ENCODE measurements at regions not wholly inside any gene's neighbourhood (a gene's known extent, or its start where the extent isn't known, plus 50 kb on each side); places are given as distances from the start of the nearest gene placed in this dataset.

- intact Hi-C loops (cut with micrococcal nuclease; ENCODE audit: unreplicated experiment) (no loop called here), in situ Hi-C loops (cut with HindIII; ENCODE audit: low pct_unique_long_range_greater_than_20kb, low sequenced_read_pairs) (no loop called here)
- H3K4me3 ChIP-seq (ENCODE audit: low read depth in 2 of 2, low read length in 2 of 2) = no peak overlapping the region
- ATAC-seq (no peak), DNase-seq (ENCODE audit: low read depth, low spot score) (no peak)
- no peaks in the 10 kb centered on the region for H3K9me3 ChIP-seq (ENCODE audit: control insufficient read depth, insufficient read depth, low read depth, low read length)
- H3K27ac ChIP-seq (ENCODE audit: low read length) = no peak overlapping the region
- CTCF ChIA-PET = no interaction called here
- POLR2A ChIA-PET = no interaction called here
- no peaks in the 10 kb centered on the region for H3K4me1 ChIP-seq (ENCODE audit: control insufficient read depth, insufficient read depth, low read length)
- H3K27me3 ChIP-seq (ENCODE audit: control insufficient read depth, insufficient read depth, low read length) = peaks cover 23% of the 10 kb centered on the region
- BruUV-seq (replicated peaks) = no TSS peak
- H3K36me3 ChIP-seq (ENCODE audit: control insufficient read depth, insufficient read depth, low read length) = no peaks in the 10 kb centered on the region
- TF ChIP-seq TCF7L2 (IDR thresholded peaks at IDR 0.05; ENCODE audit: low read depth, low read length) = no peak
- TF ChIP-seq SIN3A (IDR thresholded peaks at IDR 0.05; ENCODE audit: borderline replicate concordance, insufficient read depth, low read depth, low read length) = no peak
- TF ChIP-seq POLR2AphosphoS5 (IDR thresholded peaks at IDR 0.05; ENCODE audit: low read depth, low read length) = no peak
- TF ChIP-seq, protein P1, sequence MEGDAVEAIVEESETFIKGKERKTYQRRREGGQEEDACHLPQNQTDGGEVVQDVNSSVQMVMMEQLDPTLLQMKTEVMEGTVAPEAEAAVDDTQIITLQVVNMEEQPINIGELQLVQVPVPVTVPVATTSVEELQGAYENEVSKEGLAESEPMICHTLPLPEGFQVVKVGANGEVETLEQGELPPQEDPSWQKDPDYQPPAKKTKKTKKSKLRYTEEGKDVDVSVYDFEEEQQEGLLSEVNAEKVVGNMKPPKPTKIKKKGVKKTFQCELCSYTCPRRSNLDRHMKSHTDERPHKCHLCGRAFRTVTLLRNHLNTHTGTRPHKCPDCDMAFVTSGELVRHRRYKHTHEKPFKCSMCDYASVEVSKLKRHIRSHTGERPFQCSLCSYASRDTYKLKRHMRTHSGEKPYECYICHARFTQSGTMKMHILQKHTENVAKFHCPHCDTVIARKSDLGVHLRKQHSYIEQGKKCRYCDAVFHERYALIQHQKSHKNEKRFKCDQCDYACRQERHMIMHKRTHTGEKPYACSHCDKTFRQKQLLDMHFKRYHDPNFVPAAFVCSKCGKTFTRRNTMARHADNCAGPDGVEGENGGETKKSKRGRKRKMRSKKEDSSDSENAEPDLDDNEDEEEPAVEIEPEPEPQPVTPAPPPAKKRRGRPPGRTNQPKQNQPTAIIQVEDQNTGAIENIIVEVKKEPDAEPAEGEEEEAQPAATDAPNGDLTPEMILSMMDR (IDR thresholded peaks at IDR 0.05) = no peak
- TF ChIP-seq, protein P2, sequence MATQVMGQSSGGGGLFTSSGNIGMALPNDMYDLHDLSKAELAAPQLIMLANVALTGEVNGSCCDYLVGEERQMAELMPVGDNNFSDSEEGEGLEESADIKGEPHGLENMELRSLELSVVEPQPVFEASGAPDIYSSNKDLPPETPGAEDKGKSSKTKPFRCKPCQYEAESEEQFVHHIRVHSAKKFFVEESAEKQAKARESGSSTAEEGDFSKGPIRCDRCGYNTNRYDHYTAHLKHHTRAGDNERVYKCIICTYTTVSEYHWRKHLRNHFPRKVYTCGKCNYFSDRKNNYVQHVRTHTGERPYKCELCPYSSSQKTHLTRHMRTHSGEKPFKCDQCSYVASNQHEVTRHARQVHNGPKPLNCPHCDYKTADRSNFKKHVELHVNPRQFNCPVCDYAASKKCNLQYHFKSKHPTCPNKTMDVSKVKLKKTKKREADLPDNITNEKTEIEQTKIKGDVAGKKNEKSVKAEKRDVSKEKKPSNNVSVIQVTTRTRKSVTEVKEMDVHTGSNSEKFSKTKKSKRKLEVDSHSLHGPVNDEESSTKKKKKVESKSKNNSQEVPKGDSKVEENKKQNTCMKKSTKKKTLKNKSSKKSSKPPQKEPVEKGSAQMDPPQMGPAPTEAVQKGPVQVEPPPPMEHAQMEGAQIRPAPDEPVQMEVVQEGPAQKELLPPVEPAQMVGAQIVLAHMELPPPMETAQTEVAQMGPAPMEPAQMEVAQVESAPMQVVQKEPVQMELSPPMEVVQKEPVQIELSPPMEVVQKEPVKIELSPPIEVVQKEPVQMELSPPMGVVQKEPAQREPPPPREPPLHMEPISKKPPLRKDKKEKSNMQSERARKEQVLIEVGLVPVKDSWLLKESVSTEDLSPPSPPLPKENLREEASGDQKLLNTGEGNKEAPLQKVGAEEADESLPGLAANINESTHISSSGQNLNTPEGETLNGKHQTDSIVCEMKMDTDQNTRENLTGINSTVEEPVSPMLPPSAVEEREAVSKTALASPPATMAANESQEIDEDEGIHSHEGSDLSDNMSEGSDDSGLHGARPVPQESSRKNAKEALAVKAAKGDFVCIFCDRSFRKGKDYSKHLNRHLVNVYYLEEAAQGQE (IDR thresholded peaks at IDR 0.05; ENCODE audit: insufficient read depth in 1 of 2, low read depth in 2 of 2, low read length in 1 of 2) = no peak
Observed at GRCh38 chr17:73801455-73802100, 157.3 kb upstream of the SDK2 start.

- ATAC-seq = no peak
Observed at GRCh38 chr17:73802314-73802713, 158.1 kb upstream of the SDK2 start.

More at GRCh38 chr17:73802314-73802713, 158.1 kb upstream of the SDK2 start:
- TF ChIP-seq, protein P1 (IDR thresholded peaks at IDR 0.05) = no peak
- TF ChIP-seq, protein P2 (IDR thresholded peaks at IDR 0.05; ENCODE audit: insufficient read depth in 1 of 2, low read depth in 2 of 2, low read length in 1 of 2) = no peak
- TF ChIP-seq POLR2AphosphoS5 (IDR thresholded peaks at IDR 0.05; ENCODE audit: low read depth, low read length) = no peak
- no peak for TF ChIP-seq SIN3A (IDR thresholded peaks at IDR 0.05; ENCODE audit: borderline replicate concordance, insufficient read depth, low read depth, low read length)
- Histone ChIP-seq H3K4me3 (ENCODE audit: low read depth in 2 of 2, low read length in 2 of 2) (no peak overlapping the region), H3K4me1 (ENCODE audit: control insufficient read depth, insufficient read depth, low read length) (no peaks in the 10 kb centered on the region), H3K27me3 (ENCODE audit: control insufficient read depth, insufficient read depth, low read length) (peaks cover 16% of the 10 kb centered on the region), H3K27ac (ENCODE audit: low read length) (no peak overlapping the region), H3K36me3 (ENCODE audit: control insufficient read depth, insufficient read depth, low read length) (no peaks in the 10 kb centered on the region), H3K9me3 (ENCODE audit: control insufficient read depth, insufficient read depth, low read depth, low read length) (no peaks in the 10 kb centered on the region)
- intact Hi-C loops (cut with micrococcal nuclease; ENCODE audit: unreplicated experiment) (no loop called here), in situ Hi-C loops (cut with HindIII; ENCODE audit: low pct_unique_long_range_greater_than_20kb, low sequenced_read_pairs) (no loop called here)
- CTCF ChIA-PET = no interaction called here
- no TSS peak for BruUV-seq (replicated peaks)
- POLR2A ChIA-PET = no interaction called here
- DNase-seq (ENCODE audit: low read depth, low spot score) = no peak

Data from Panc1 (cell line).